PC-3 (cell line): ENCODE measurements at regions not wholly inside any gene's neighbourhood (a gene's known extent, or its start where the extent isn't known, plus 50 kb on each side); places are given as distances from the start of the nearest gene placed in this dataset.

Experiments
- EZH2 ChIP-seq: fragments of 300-600 bp; sonication (generic); IDR thresholded peaks from one replicate; pipeline ENCODE4 v1.6.1; 2017; ENCODE audit warnings: antibody characterized with exemption, mild to moderate bottlenecking, low read length; ENCODE audit not compliant: unreplicated experiment
- EZH2phosphoT487 ChIP-seq: fragments of 300-600 bp; sonication (generic); IDR thresholded peaks from 2 replicates; pipeline ENCODE4 v1.6.1; 2018; ENCODE audit warnings: mild to moderate bottlenecking, antibody characterized with exemption, low read length, borderline replicate concordance
- TF ChIP-seq, protein P1 (sequence below): fragments of 300-600 bp; sonication (generic); conservative IDR thresholded peaks from 2 replicates; pipeline ENCODE4 v1.5.1; 2017; ENCODE audit warnings: antibody characterized with exemption, low read depth, mild to moderate bottlenecking, low read length

DNA sequence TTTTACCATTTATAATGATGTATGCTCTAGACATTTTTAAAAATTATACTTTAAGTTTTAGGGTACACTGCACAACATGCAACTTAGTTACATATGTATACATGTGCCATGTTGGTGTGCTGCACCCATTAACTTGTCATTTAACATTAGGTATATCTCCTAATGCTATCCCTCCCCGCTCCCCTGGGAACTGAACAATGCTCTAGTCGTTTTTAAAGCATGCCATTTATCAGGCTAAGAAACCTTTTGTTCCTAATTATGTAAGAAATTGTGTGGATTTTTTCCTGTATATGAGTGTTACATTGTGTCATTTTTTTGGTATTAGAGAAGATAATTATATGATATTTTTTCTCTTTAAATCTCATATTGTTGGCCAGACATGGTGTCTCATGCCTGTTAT, 72.8 kb upstream of the SGCD start:
- TF ChIP-seq EZH2, result no peak
- TF ChIP-seq, protein P1, sequence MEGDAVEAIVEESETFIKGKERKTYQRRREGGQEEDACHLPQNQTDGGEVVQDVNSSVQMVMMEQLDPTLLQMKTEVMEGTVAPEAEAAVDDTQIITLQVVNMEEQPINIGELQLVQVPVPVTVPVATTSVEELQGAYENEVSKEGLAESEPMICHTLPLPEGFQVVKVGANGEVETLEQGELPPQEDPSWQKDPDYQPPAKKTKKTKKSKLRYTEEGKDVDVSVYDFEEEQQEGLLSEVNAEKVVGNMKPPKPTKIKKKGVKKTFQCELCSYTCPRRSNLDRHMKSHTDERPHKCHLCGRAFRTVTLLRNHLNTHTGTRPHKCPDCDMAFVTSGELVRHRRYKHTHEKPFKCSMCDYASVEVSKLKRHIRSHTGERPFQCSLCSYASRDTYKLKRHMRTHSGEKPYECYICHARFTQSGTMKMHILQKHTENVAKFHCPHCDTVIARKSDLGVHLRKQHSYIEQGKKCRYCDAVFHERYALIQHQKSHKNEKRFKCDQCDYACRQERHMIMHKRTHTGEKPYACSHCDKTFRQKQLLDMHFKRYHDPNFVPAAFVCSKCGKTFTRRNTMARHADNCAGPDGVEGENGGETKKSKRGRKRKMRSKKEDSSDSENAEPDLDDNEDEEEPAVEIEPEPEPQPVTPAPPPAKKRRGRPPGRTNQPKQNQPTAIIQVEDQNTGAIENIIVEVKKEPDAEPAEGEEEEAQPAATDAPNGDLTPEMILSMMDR, result no peak
- TF ChIP-seq EZH2phosphoT487, result no peak
